ENCODE measurements at regions not wholly inside any gene's neighbourhood (a gene's known extent, or its start where the extent isn't known, plus 50 kb on each side); places are given as distances from the start of the nearest gene placed in this dataset.
A peak's percentile ranks its signal among the peaks of the same experiment; 100 is the strongest.

DNA sequence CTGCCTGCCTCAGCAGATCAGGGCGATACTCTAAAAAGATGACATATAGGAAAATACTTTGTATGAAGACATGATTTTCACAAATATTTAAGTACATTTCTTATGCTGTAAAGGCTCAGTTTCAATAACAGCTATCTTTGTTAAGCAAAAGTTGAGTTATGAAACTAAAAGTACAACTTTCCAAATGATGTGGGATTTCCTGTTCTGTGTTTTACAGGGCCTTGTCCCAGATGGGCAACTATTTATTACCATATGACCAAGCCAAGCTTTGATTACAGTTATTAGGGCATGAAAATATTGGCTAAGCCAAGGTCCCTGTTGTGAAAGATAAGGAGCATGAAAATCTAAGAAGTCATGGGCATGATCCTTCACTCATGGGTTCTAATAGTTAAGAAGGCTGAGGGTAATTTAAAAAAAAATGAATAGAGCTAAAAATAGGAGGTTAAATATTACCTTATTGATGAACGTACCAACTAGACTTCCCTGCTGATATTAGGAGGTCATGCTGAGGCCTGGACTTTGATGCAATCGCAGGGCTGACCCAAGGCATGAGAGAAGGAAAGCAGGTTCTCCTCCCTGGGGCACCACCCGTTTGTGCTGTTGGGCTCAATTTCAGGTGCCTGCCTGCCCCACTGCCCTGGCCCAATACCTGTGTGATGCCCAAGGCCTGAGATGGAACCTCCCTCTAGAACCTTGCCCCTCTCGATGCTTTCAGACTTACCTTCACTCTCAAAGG is 294.4 kb upstream of the PRDM1 start:
- no peak for DNase-seq (ENCODE audit: low spot score)

- DNase-seq (ENCODE audit: low spot score): no peak
Observed at GRCh38 chr6:105791179-105791578, 295.0 kb upstream of the PRDM1 start.

DNA sequence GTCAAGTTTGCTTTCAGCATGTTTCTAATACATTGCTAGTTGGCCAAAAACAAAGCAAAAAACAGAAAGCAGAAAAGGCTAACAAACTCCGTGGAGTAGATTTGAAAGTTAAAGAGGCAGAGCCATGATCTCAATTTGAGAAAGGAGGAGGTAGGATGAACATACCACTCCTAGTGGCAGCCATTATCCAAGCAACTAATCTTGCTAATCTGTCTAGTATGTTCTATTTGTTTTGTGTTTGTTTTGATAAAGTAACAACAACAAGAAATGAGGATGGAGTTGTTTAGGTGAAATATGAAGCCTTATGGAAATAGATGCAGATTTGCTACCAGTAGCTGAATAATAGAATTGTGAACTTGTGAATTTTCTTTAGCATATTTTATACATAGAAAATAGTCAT is 295.5 kb upstream of the PRDM1 start:
- no peak for DNase-seq (ENCODE audit: low spot score)

- peak; percentile 10 for DNase-seq (ENCODE audit: low spot score)
Observed at GRCh38 chr6:105789935-105790334, 296.2 kb upstream of the PRDM1 start.

- no peak for DNase-seq (ENCODE audit: low spot score)
Observed at GRCh38 chr6:105787747-105788146, 298.4 kb upstream of the PRDM1 start.

- no peak for DNase-seq (ENCODE audit: low spot score)
Observed at GRCh38 chr6:105786890-105787655, 299.1 kb upstream of the PRDM1 start.

GRCh38 chr6:105786449-105786848 is 299.7 kb upstream of the PRDM1 start:
- no peak for DNase-seq (ENCODE audit: low spot score)

DNA sequence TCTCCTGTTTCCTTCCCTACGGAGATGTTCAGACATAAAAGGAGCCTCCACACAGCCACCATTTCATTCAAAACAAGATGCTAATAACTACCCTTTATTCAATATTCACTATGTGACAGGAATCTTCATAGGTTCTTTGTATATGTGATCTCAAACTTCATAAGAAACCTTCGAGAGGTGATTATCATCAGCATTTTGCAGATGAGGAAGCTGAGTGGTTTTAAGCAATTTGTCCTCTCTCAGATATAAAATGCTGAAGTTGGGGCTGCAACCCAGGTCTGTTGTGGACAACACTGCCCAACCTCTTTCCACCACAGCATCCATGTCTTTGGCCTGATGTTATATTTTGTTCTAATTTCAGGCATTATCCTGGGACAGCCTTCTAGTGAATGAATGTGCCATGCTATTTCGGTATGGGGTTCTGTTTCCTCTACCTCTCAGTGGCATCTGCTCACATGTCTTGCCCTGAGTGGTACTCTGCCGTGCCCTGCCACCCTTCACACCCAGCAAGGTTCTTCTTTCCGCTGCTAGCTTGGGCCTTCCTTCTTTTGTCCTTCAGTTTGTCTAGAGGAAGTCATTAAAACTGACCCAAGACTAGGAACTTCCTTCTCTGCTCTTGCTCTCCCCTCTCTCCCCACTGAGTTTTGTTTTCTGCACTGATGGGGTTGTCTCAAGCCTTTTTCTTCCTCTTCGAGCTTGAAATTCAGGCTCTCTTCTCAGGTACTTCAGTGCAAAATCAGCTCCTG is 300.9 kb upstream of the PRDM1 start:
- DNase-seq (ENCODE audit: low spot score): no peak

GRCh38 chr6:105784179-105784578 is 302.0 kb upstream of the PRDM1 start:
- no peak for DNase-seq (ENCODE audit: low spot score)

GRCh38 chr6:105783333-105783935 is 302.7 kb upstream of the PRDM1 start:
- no peak for DNase-seq (ENCODE audit: low spot score)

DNA sequence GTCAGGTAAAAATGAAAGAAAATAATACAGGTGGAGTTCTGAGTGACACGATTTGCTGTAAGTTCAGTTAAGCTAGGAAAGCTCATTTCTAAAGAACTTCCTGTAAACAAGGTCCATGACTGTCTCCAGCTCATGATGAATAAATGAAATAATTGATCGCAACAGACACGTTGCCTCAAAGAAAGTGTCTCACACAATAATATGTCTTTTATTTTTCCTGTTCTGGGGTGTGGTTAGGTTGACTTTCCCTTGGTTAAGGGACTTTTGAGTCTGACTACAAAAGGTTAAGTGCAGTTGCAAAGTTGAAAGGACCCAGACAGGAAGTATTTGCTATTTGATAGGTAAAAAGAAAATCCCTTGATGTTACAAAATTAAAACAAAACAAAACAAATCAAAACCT is 304.2 kb upstream of the PRDM1 start:
- no peak for DNase-seq (ENCODE audit: low spot score)

DNA sequence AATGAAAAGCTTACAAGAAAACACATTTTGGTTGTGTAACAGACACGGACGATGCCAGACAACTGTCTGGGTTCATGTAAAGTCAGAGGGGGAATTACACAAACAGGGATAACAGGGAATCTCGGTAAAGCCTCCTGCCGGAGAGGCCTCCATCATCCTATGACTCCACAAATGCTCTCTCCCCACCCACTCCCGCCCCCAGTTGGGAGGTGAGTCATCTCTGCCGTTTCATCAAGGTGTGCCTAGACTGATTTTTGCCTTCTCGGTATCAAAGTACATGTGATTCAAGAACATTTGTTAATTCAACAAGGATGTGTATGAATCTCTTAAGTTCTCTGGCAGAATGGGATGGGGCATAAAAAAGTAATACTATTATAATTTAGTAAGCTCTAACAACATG is 304.9 kb upstream of the PRDM1 start:
- DNase-seq (ENCODE audit: low spot score): no peak

GRCh38 chr6:105780146-105780860 is 305.8 kb upstream of the PRDM1 start:
- DNase-seq (ENCODE audit: low spot score): no peak

GRCh38 chr6:105779110-105779509 is 307.0 kb upstream of the PRDM1 start:
- no peak for DNase-seq (ENCODE audit: low spot score)

DNA sequence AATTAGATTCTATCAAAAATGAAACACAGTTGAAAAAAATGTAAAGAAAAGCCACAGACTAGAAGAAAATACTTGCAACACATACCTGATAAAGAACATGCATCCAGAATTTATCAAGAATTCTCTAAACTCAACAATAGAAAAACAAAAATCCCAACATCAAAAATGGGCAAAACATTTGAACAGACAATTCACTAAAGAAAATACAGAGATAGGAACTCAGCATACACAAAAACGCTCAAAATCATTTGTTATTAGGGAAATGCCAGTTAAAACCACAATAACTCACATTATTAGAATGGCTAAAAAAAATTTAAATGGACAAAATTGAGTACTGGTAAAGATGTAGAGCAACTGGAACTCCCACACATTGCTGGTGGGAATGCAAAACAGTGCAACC is 311.0 kb upstream of the PRDM1 start:
- DNase-seq (ENCODE audit: low spot score): no peak

DNA sequence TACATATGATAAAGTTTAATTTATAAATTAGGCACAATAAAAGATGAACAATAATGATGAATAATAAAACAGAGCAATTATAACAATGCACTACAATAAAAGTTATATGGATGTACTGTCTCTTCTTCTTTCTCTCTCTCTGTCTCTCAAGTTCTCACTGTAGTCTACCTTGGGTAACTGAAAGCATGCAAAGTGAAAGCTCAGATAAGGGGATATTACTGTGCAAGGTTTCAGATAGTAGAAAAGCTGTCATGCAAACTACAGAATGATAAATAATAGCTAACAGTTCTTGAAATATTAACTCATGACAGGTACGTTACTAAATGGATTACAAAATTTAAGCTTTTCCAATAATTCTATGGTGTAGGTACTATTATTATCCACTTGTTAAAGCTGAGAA is 311.9 kb upstream of the PRDM1 start:
- no peak for DNase-seq (ENCODE audit: low spot score)

GRCh38 chr6:105771313-105771970 is 314.7 kb upstream of the PRDM1 start:
- DNase-seq (ENCODE audit: low spot score): no peak

DNA sequence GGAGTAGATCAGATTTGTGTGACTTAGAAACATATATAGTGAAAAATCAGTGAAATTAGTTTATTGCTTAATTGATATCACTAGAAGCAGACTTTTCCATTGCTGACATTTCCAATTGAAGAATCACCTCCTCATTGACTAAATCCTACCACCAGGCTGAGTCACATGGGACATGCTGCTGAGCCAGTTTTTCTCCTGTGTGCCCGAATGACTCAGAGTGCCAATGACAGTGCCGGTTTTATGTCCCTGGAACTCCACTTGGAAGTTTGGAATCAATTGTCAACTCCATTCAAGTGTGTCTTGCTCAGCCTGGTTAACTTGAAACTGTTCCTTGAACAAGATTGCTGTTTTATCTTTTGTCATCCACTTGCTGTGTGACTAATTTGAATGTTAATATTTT is 316.1 kb upstream of the PRDM1 start:
- DNase-seq (ENCODE audit: low spot score): no peak

DNA sequence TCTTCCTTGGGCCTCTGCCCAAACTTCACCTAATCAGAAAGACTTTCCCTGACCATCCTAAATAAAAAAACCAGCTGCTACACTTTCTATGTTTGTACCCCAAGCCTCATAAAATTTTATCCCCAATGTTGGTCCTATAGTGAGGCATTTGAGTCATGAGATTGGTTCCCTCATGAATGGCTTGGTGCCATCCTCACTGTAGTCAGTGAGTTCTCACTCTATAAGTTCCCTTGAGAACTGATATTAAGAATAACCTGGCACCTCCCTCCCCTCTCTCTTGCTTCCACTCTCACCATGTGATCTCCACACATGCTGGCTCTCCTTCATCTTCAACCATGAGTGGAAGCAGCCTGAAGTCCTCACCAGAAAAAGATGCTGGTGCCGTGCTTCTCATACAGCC is 316.9 kb upstream of the PRDM1 start:
- no peak for DNase-seq (ENCODE audit: low spot score)

GRCh38 chr6:105767541-105767940 is 318.6 kb upstream of the PRDM1 start:
- DNase-seq (ENCODE audit: low spot score): no peak

DNA sequence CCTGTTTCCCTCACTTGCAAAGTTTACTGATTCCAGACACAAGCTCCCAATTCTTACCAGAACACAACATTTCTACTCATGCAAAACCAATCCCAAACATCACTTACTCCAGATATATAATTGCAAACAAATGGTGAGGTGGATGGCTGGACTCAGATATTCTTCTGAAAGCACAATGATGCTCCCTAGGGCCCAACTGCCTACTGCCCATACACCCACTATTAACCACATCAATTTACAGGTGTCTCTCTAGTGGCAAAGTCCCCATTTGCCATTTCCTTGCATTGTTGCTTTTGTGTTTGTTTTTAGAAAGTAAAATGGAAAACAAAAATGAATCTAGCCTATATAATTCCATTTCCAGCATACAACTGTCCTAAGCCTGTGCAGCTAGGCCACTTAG is 320.9 kb upstream of the PRDM1 start:
- no peak for DNase-seq (ENCODE audit: low spot score)
